Mesenchymal stem cell (in vitro differentiated cells and primary cell): ENCODE measurements at regions not wholly inside any gene's neighbourhood (a gene's known extent, or its start where the extent isn't known, plus 50 kb on each side); places are given as distances from the start of the nearest gene placed in this dataset.

Experiments
- DNase-seq: peaks from one replicate; pipeline ENCODE4 v3.0.0-alpha.2; 2013
- H2AFZ ChIP-seq: one replicate; pipeline ENCODE4 v1.6.1; 2013; ENCODE audit warnings: low read depth, mild to moderate bottlenecking, control low read depth, inconsistent platforms, low read length, moderate library complexity
- H2AK5ac ChIP-seq: 2 replicates; pipeline ENCODE4 v1.6.1; 2013; ENCODE audit warnings: low read length, moderate library complexity, mild to moderate bottlenecking, inconsistent platforms; ENCODE audit not compliant: severe bottlenecking
- H2BK120ac ChIP-seq: one replicate; pipeline ENCODE4 v1.6.1; 2013; ENCODE audit warnings: low read depth, mild to moderate bottlenecking, inconsistent platforms, low read length, moderate library complexity
- H2BK12ac ChIP-seq, 2 experiments: one replicate each; pipeline ENCODE4 v1.6.1; 2013; ENCODE audit warnings: inconsistent platforms in 2 of 2, low read length in 2 of 2, mild to moderate bottlenecking in 2 of 2, moderate library complexity in 2 of 2, control low read depth in 1 of 2
- H2BK15ac ChIP-seq: one replicate; pipeline ENCODE4 v1.6.1; 2013; ENCODE audit warnings: mild to moderate bottlenecking, low read depth, inconsistent platforms; ENCODE audit not compliant: poor library complexity, severe bottlenecking
- H2BK5ac ChIP-seq: 2 replicates; pipeline ENCODE4 v1.6.1; 2013; ENCODE audit warnings: low read depth, mild to moderate bottlenecking, low read length, control low read depth, inconsistent platforms; ENCODE audit not compliant: poor library complexity, severe bottlenecking
- H3K14ac ChIP-seq, 2 experiments: one replicate each; pipeline ENCODE4 v1.6.1; 2013; ENCODE audit warnings: inconsistent platforms in 2 of 2, low read length in 2 of 2, control low read depth in 1 of 2, mild to moderate bottlenecking in 1 of 2, moderate library complexity in 1 of 2
- H3K18ac ChIP-seq, 2 experiments: one replicate each; pipeline ENCODE4 v1.6.1; 2013; ENCODE audit warnings: inconsistent platforms in 2 of 2, low read length in 2 of 2, control low read depth in 1 of 2, low read depth in 1 of 2, mild to moderate bottlenecking in 1 of 2
- H3K23ac ChIP-seq, 2 experiments: one replicate each; pipeline ENCODE4 v1.6.1; 2013; ENCODE audit warnings: inconsistent platforms in 2 of 2, low read length in 2 of 2, mild to moderate bottlenecking in 2 of 2, moderate library complexity in 2 of 2, control low read depth in 1 of 2
- H3K27ac ChIP-seq: 2 replicates; pipeline ENCODE4 v1.5.1; 2013; ENCODE audit warnings: mild to moderate bottlenecking, moderate library complexity, low read length, control low read depth, inconsistent platforms; ENCODE audit not compliant: poor library complexity, severe bottlenecking
- H3K27me3 ChIP-seq, 2 experiments: 2 replicates each; pipeline versions ENCODE4 v1.6.1 to v1.7.0; 2013; ENCODE audit warnings: low read length in 2 of 2, mild to moderate bottlenecking in 2 of 2, moderate library complexity in 2 of 2, control low read depth in 1 of 2, inconsistent platforms in 1 of 2; ENCODE audit not compliant: control insufficient read depth in 1 of 2, insufficient read depth in 1 of 2
- H3K36me3 ChIP-seq, 2 experiments: 2 replicates each; pipeline versions ENCODE4 v1.6.1 to v1.7.0; 2013; ENCODE audit warnings: low read length in 2 of 2, control low read depth in 1 of 2, inconsistent platforms in 1 of 2, low read depth in 1 of 2, mild to moderate bottlenecking in 1 of 2; ENCODE audit not compliant: insufficient read depth in 2 of 2, control insufficient read depth in 1 of 2
- H3K4ac ChIP-seq, 2 experiments: one replicate each; pipeline ENCODE4 v1.6.1; 2013; ENCODE audit warnings: inconsistent platforms in 2 of 2, low read length in 2 of 2, mild to moderate bottlenecking in 2 of 2, moderate library complexity in 2 of 2, control low read depth in 1 of 2, low read depth in 1 of 2
- H3K4me1 ChIP-seq: 2 replicates; pipeline ENCODE4 v1.6.1; 2013; ENCODE audit warnings: low read depth, low read length, control low read depth; ENCODE audit not compliant: control insufficient read depth, insufficient read depth
- H3K4me2 ChIP-seq: 2 replicates; pipeline ENCODE4 v1.6.1; 2013; ENCODE audit warnings: low read length, mild to moderate bottlenecking, inconsistent platforms; ENCODE audit not compliant: poor library complexity, severe bottlenecking
- H3K4me3 ChIP-seq, 2 experiments: 2 replicates each; pipeline versions ENCODE4 v1.5.1 to v1.7.0; 2013; ENCODE audit warnings: low read length in 2 of 2, mild to moderate bottlenecking in 2 of 2, control low read depth in 1 of 2, low read depth in 1 of 2; ENCODE audit not compliant: insufficient read depth in 1 of 2
- H3K79me1 ChIP-seq: replicated peaks from 2 replicates; pipeline ENCODE4 v1.6.1; 2013; ENCODE audit warnings: mild to moderate bottlenecking, control low read depth, low read length, inconsistent platforms; ENCODE audit not compliant: poor library complexity, severe bottlenecking
- H3K9ac ChIP-seq: 2 replicates; pipeline ENCODE4 v1.7.0; 2013; ENCODE audit warnings: mild to moderate bottlenecking, low read length, moderate library complexity
- H3K9me3 ChIP-seq: 2 replicates; pipeline ENCODE4 v1.7.0; 2013; ENCODE audit warnings: mild to moderate bottlenecking, low read length; ENCODE audit not compliant: control insufficient read depth
- H4K8ac ChIP-seq: one replicate; pipeline ENCODE4 v1.6.1; 2013; ENCODE audit warnings: inconsistent platforms, mild to moderate bottlenecking, low read length, moderate library complexity
- H4K91ac ChIP-seq: one replicate; pipeline ENCODE4 v1.6.1; 2013; ENCODE audit warnings: mild to moderate bottlenecking, low read length, inconsistent platforms
- WGBS: methylation state at CpG from one replicate; pipeline ENCODE4 v1.1.7; 2013; ENCODE audit warnings: mixed read lengths; 5-methylcytosine and 5-hydroxymethylcytosine counted together

- peaks cover 22% of the 10 kb centered on the region for H3K4me1 ChIP-seq
- no peak overlapping the region for H3K4me2 ChIP-seq
- H3K23ac ChIP-seq, result no peak overlapping the region
- no peak overlapping the region for H4K91ac ChIP-seq
- no peaks in the 10 kb centered on the region for H3K79me1 ChIP-seq
- no peaks in the 10 kb centered on the region for H3K27me3 ChIP-seq
- no peak overlapping the region for H3K4me3 ChIP-seq
- H3K9me3 ChIP-seq, result no peaks in the 10 kb centered on the region
- no peak overlapping the region for H3K14ac ChIP-seq
- no peak overlapping the region for H2BK5ac ChIP-seq
- H3K9ac ChIP-seq, result no peak overlapping the region
- no peak overlapping the region for H2BK12ac ChIP-seq
- H2BK120ac ChIP-seq, result no peak overlapping the region
- H2AK5ac ChIP-seq, result no peak overlapping the region
- WGBS, result 80% methylated on average over 1 of the region's 1 CpG
- peak overlapping the region; percentile 39 for H3K27ac ChIP-seq
- H3K18ac ChIP-seq, result no peak overlapping the region
- no peak for DNase-seq
- H4K8ac ChIP-seq, result no peak overlapping the region
- H3K36me3 ChIP-seq, result no peaks in the 10 kb centered on the region
- peak overlapping the region in 1 of 2 experiments; percentile 49 for H3K4ac ChIP-seq
- no peak overlapping the region for H2BK15ac ChIP-seq
- H2AFZ ChIP-seq, result no peak overlapping the region
These were observed 324.4 kb downstream of the NDFIP2 start for GRCh38 chr13:79805317-79805716.

GRCh38 chr13:79803989-79804388 lies 323.0 kb downstream of the NDFIP2 start:
- Histone ChIP-seq H3K9ac (no peak overlapping the region), H3K14ac (peak overlapping the region in 1 of 2 experiments; percentile 55), H3K4me1 (peaks cover 18% of the 10 kb centered on the region), H2AFZ (no peak overlapping the region), H3K79me1 (no peaks in the 10 kb centered on the region), H3K4ac (no peak overlapping the region), H2BK5ac (no peak overlapping the region), H3K36me3 (no peaks in the 10 kb centered on the region), H3K27me3 (no peaks in the 10 kb centered on the region), H3K18ac (peak overlapping the region in 1 of 2 experiments; percentile 5), H3K27ac (peak overlapping the region; percentile 41), H4K8ac (no peak overlapping the region), H4K91ac (no peak overlapping the region), H3K4me2 (no peak overlapping the region), H2BK15ac (no peak overlapping the region), H2BK12ac (peak overlapping the region in 1 of 2 experiments; percentile 15), H3K9me3 (no peaks in the 10 kb centered on the region), H2AK5ac (peak overlapping the region; percentile 90), H3K23ac (no peak overlapping the region), H3K4me3 (no peak overlapping the region), H2BK120ac (no peak overlapping the region)
- 66% methylated on average over 4 of the region's 4 CpGs for WGBS
- DNase-seq, result no peak

- no peak overlapping the region for H3K4ac ChIP-seq
- no peak overlapping the region for H2BK12ac ChIP-seq
These were observed 322.3 kb downstream of the NDFIP2 start for GRCh38 chr13:79803296-79803695.

GRCh38 chr13:79802389-79803085 lies 321.6 kb downstream of the NDFIP2 start:
- no peak overlapping the region for H2BK15ac ChIP-seq
- no peak overlapping the region for H3K4me2 ChIP-seq
- no peaks in the 10 kb centered on the region for H3K9me3 ChIP-seq
- no peak overlapping the region for H3K23ac ChIP-seq
- H3K27ac ChIP-seq, result peak overlapping the region; percentile 70
- H2BK5ac ChIP-seq, result no peak overlapping the region
- 72% methylated on average over 2 of the region's 2 CpGs for WGBS
- H3K18ac ChIP-seq, result no peak overlapping the region
- H2AK5ac ChIP-seq, result no peak overlapping the region
- H3K4ac ChIP-seq, result no peak overlapping the region
- no peak overlapping the region for H3K14ac ChIP-seq
- H2BK120ac ChIP-seq, result no peak overlapping the region
- no peaks in the 10 kb centered on the region for H3K36me3 ChIP-seq
- H3K4me3 ChIP-seq, result no peak overlapping the region
- peak overlapping the region in 1 of 2 experiments; percentile 24 for H2BK12ac ChIP-seq
- H4K8ac ChIP-seq, result no peak overlapping the region
- DNase-seq, result no peak
- H3K27me3 ChIP-seq, result no peaks in the 10 kb centered on the region
- no peak overlapping the region for H2AFZ ChIP-seq
- no peak overlapping the region for H3K9ac ChIP-seq
- H3K79me1 ChIP-seq, result no peaks in the 10 kb centered on the region
- peaks cover 12% of the 10 kb centered on the region for H3K4me1 ChIP-seq
- H4K91ac ChIP-seq, result no peak overlapping the region

More at GRCh38 chr13:79803296-79803695, 322.3 kb downstream of the NDFIP2 start:
- Histone ChIP-seq H3K9me3 (no peaks in the 10 kb centered on the region), H3K36me3 (no peaks in the 10 kb centered on the region), H2AFZ (no peak overlapping the region), H2AK5ac (no peak overlapping the region), H2BK5ac (no peak overlapping the region), H4K91ac (no peak overlapping the region), H4K8ac (no peak overlapping the region), H3K14ac (no peak overlapping the region), H3K9ac (no peak overlapping the region), H2BK15ac (no peak overlapping the region), H3K23ac (no peak overlapping the region), H3K27me3 (no peaks in the 10 kb centered on the region), H3K27ac (peak overlapping the region; percentile 70), H3K4me2 (no peak overlapping the region), H3K4me1 (peaks cover 14% of the 10 kb centered on the region), H3K4me3 (no peak overlapping the region), H2BK120ac (no peak overlapping the region), H3K18ac (peak overlapping the region in 1 of 2 experiments; percentile 61), H3K79me1 (no peaks in the 10 kb centered on the region)
- 70% methylated on average over 1 of the region's 2 CpGs for WGBS
- no peak for DNase-seq
